Stomach (tissue), 4 donors: ENCODE measurements at regions not wholly inside any gene's neighbourhood (a gene's known extent, or its start where the extent isn't known, plus 50 kb on each side); places are given as distances from the start of the nearest gene placed in this dataset.

Source experiments
- EP300 ChIP-seq: sonication (generic); formaldehyde crosslinking; IDR thresholded peaks from one replicate; pipeline ENCODE4 v1.6.1; 2017; ENCODE audit warnings: antibody characterized with exemption
- POLR2A ChIP-seq, 4 donors: fragments of 450-650 bp; IDR thresholded peaks; one replicate each; pipeline ENCODE4 v1.6.1; 2016; ENCODE audit warnings: antibody characterized with exemption in 4 of 4, control low read depth in 2 of 4, mild to moderate bottlenecking in 1 of 4, moderate library complexity in 1 of 4
- POLR2AphosphoS5 ChIP-seq, 3 donors: sonication (generic); formaldehyde crosslinking; IDR thresholded peaks; one replicate each; pipeline ENCODE4 v1.6.1; 2016; ENCODE audit warnings: antibody characterized with exemption in 3 of 3
- TF ChIP-seq, protein P1 (sequence below), 7 experiments: fragments of 450-650 bp in 4 of 7; fragments of 200-600 bp in 3 of 7; sonication (generic) in 3 of 7; IDR thresholded peaks; one replicate each; pipeline ENCODE4 v1.5.1; 2016 to 2019; ENCODE audit warnings: antibody characterized with exemption in 7 of 7, control low read depth in 2 of 7, mild to moderate bottlenecking in 1 of 7

DNA sequence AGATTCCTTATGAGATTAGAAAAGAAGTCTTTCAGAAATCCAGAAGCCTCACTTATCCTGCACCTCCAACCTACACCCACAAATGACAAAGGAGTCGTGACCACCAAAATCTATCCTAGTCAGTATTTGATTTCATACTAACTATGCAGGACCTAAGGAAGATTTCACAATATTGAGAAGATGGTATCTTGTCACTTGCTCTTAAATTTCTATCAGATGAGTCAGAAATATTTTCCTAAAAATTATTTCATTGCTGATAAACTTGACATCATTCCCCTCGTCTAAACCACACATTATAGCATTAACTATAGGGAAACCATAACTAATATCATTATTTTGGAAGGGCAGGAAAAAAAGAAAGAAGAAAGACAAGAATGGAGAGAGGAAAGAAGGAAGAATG lies 138.0 kb upstream of the THBS1 start:
- TF ChIP-seq, protein P1, sequence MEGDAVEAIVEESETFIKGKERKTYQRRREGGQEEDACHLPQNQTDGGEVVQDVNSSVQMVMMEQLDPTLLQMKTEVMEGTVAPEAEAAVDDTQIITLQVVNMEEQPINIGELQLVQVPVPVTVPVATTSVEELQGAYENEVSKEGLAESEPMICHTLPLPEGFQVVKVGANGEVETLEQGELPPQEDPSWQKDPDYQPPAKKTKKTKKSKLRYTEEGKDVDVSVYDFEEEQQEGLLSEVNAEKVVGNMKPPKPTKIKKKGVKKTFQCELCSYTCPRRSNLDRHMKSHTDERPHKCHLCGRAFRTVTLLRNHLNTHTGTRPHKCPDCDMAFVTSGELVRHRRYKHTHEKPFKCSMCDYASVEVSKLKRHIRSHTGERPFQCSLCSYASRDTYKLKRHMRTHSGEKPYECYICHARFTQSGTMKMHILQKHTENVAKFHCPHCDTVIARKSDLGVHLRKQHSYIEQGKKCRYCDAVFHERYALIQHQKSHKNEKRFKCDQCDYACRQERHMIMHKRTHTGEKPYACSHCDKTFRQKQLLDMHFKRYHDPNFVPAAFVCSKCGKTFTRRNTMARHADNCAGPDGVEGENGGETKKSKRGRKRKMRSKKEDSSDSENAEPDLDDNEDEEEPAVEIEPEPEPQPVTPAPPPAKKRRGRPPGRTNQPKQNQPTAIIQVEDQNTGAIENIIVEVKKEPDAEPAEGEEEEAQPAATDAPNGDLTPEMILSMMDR (IDR thresholded peaks at IDR 0.05), result no peak
- TF ChIP-seq POLR2AphosphoS5 (IDR thresholded peaks at IDR 0.05) (no peak), EP300 (no peak), POLR2A (IDR thresholded peaks at IDR 0.05) (no peak)
